Astrocyte (in vitro differentiated cells and primary cell): ENCODE measurements at regions not wholly inside any gene's neighbourhood (a gene's known extent, or its start where the extent isn't known, plus 50 kb on each side); places are given as distances from the start of the nearest gene placed in this dataset.
A peak's percentile ranks its signal among the peaks of the same experiment; 100 is the strongest.

Experiments used
- DNase-seq: peaks from one replicate; pipeline ENCODE4 v3.0.0-alpha.2; 2010; ENCODE audit warnings: low read depth
- FAIRE-seq: peaks from 2 replicates; lab custom pipeline; 2011; peaks lifted over from hg19 to GRCh38; lab: Jason Lieb, UNC
- H2AFZ ChIP-seq: 2 replicates; pipeline ENCODE4 v1.6.0; 2012; ENCODE audit warnings: low read depth, low read length, inconsistent platforms
- H3K27ac ChIP-seq: 2 replicates; pipeline ENCODE4 v1.5.1; 2011; ENCODE audit warnings: low read depth, low read length, inconsistent platforms
- H3K27me3 ChIP-seq: 2 replicates; pipeline ENCODE4 v1.6.0; 2011; ENCODE audit warnings: low read length, inconsistent platforms; ENCODE audit not compliant: insufficient read depth
- H3K36me3 ChIP-seq: 2 replicates; pipeline ENCODE4 v1.5.1; 2011; ENCODE audit warnings: low read length, inconsistent platforms; ENCODE audit not compliant: insufficient read depth
- H3K4me1 ChIP-seq: 2 replicates; pipeline ENCODE4 v1.5.1; 2011; ENCODE audit warnings: low read length, inconsistent platforms; ENCODE audit not compliant: insufficient read depth
- H3K4me2 ChIP-seq: 2 replicates; pipeline ENCODE4 v1.6.0; 2012; ENCODE audit warnings: low read length, inconsistent platforms
- H3K4me3 ChIP-seq: 2 replicates; pipeline ENCODE4 v1.5.1; 2011; ENCODE audit warnings: low read depth, mild to moderate bottlenecking, low read length, inconsistent platforms; ENCODE audit not compliant: insufficient read depth
- H3K79me2 ChIP-seq: 2 replicates; pipeline ENCODE4 v1.6.0; 2012; ENCODE audit warnings: mild to moderate bottlenecking, low read length, inconsistent platforms; ENCODE audit not compliant: insufficient read depth
- H3K9ac ChIP-seq: 2 replicates; pipeline ENCODE4 v1.6.0; 2012; ENCODE audit warnings: mild to moderate bottlenecking, low read length, inconsistent platforms
- H3K9me3 ChIP-seq: 2 replicates; pipeline ENCODE4 v1.5.1; 2012; ENCODE audit warnings: low read depth, mild to moderate bottlenecking, low read length, inconsistent platforms; ENCODE audit not compliant: insufficient read depth
- H4K20me1 ChIP-seq: 2 replicates; pipeline ENCODE4 v1.6.0; 2012; ENCODE audit warnings: low read length, inconsistent platforms; ENCODE audit not compliant: insufficient read depth
- H3K27ac Mint-ChIP-seq: one replicate; pipeline ENCODE4 v1.8.0; 2021; ENCODE audit warnings: mild to moderate bottlenecking, mixed read lengths; ENCODE audit not compliant: unreplicated experiment
- H3K27me3 Mint-ChIP-seq: one replicate; pipeline ENCODE4 v1.8.0; 2021; ENCODE audit warnings: low read depth, mixed read lengths; ENCODE audit not compliant: unreplicated experiment
- H3K36me3 Mint-ChIP-seq: one replicate; pipeline ENCODE4 v1.8.0; 2021; ENCODE audit warnings: low read depth, mixed read lengths; ENCODE audit not compliant: unreplicated experiment
- H3K4me1 Mint-ChIP-seq: one replicate; pipeline ENCODE4 v1.8.0; 2021; ENCODE audit warnings: low read depth, mixed read lengths; ENCODE audit not compliant: unreplicated experiment
- H3K4me3 Mint-ChIP-seq: one replicate; pipeline ENCODE4 v1.8.0; 2021; ENCODE audit warnings: mild to moderate bottlenecking, moderate library complexity, mixed read lengths; ENCODE audit not compliant: unreplicated experiment
- H3K9me3 Mint-ChIP-seq: one replicate; pipeline ENCODE4 v1.8.0; 2021; ENCODE audit warnings: mild to moderate bottlenecking, mixed read lengths; ENCODE audit not compliant: unreplicated experiment
- CTCF ChIP-seq: IDR thresholded peaks from 2 replicates; pipeline ENCODE4 v1.5.1; 2011; ENCODE audit warnings: low read depth, mild to moderate bottlenecking, inconsistent platforms, low read length, moderate library complexity; ENCODE audit not compliant: insufficient read depth
- EZH2 ChIP-seq: IDR thresholded peaks from 2 replicates; pipeline ENCODE4 v1.6.1; 2012; ENCODE audit warnings: mild to moderate bottlenecking, low read length, inconsistent platforms; ENCODE audit not compliant: insufficient read depth

GRCh38 chr16:29318037-29318436 is 88.5 kb downstream of the NPIPB11 start:
- Mint-ChIP-seq H3K9me3 (no peaks in the 10 kb centered on the region), H3K36me3 (no peaks in the 10 kb centered on the region), H3K4me3 (no peak overlapping the region), H3K4me1 (peaks cover 22% of the 10 kb centered on the region), H3K27ac (no peak overlapping the region), H3K27me3 (peaks cover 27% of the 10 kb centered on the region)
- TF ChIP-seq CTCF (peak; percentile 15), EZH2 (no peak)
- Histone ChIP-seq H3K4me2 (peak overlapping the region; percentile 66), H3K9me3 (no peaks in the 10 kb centered on the region), H2AFZ (no peak overlapping the region), H3K27me3 (no peaks in the 10 kb centered on the region), H3K9ac (peak overlapping the region; percentile 54), H3K27ac (peak overlapping the region; percentile 33), H3K4me1 (peaks cover 11% of the 10 kb centered on the region), H3K79me2 (no peaks in the 10 kb centered on the region), H3K4me3 (no peak overlapping the region), H4K20me1 (no peaks in the 10 kb centered on the region), H3K36me3 (no peaks in the 10 kb centered on the region)
- DNase-seq, result no peak
- no peak for FAIRE-seq

GRCh38 chr16:29317269-29317668 is 89.2 kb downstream of the NPIPB11 start:
- Histone ChIP-seq H3K4me3 (no peak overlapping the region), H3K9ac (no peak overlapping the region), H3K27ac (no peak overlapping the region), H3K36me3 (no peaks in the 10 kb centered on the region), H3K9me3 (no peaks in the 10 kb centered on the region), H3K79me2 (no peaks in the 10 kb centered on the region), H4K20me1 (no peaks in the 10 kb centered on the region), H2AFZ (peak overlapping the region; percentile 10), H3K4me2 (no peak overlapping the region), H3K4me1 (peaks cover 11% of the 10 kb centered on the region), H3K27me3 (no peaks in the 10 kb centered on the region)
- Mint-ChIP-seq H3K4me1 (peaks cover 22% of the 10 kb centered on the region), H3K4me3 (no peak overlapping the region), H3K36me3 (no peaks in the 10 kb centered on the region), H3K27ac (no peak overlapping the region), H3K27me3 (peaks cover 31% of the 10 kb centered on the region), H3K9me3 (no peaks in the 10 kb centered on the region)
- TF ChIP-seq CTCF, result no peak
- no peak for TF ChIP-seq EZH2
- DNase-seq (no peak), FAIRE-seq (no peak)

GRCh38 chr16:29316761-29317183 is 89.7 kb downstream of the NPIPB11 start:
- no peak for TF ChIP-seq CTCF
- TF ChIP-seq EZH2, result no peak
- Histone ChIP-seq H4K20me1 (no peaks in the 10 kb centered on the region), H3K9me3 (no peaks in the 10 kb centered on the region), H3K79me2 (no peaks in the 10 kb centered on the region), H3K9ac (no peak overlapping the region), H3K27me3 (no peaks in the 10 kb centered on the region), H2AFZ (peak overlapping the region; percentile 10), H3K4me2 (no peak overlapping the region), H3K4me3 (no peak overlapping the region), H3K4me1 (peaks cover 11% of the 10 kb centered on the region), H3K36me3 (no peaks in the 10 kb centered on the region), H3K27ac (no peak overlapping the region)
- peaks cover 22% of the 10 kb centered on the region for H3K4me1 Mint-ChIP-seq
- H3K9me3 Mint-ChIP-seq, result no peaks in the 10 kb centered on the region
- no peak overlapping the region for H3K27ac Mint-ChIP-seq
- no peak for FAIRE-seq
- no peak overlapping the region for H3K4me3 Mint-ChIP-seq
- DNase-seq, result peak; percentile 34
- no peaks in the 10 kb centered on the region for H3K36me3 Mint-ChIP-seq
- H3K27me3 Mint-ChIP-seq, result peaks cover 36% of the 10 kb centered on the region
